PC-3 (cell line): ENCODE measurements at regions not wholly inside any gene's neighbourhood (a gene's known extent, or its start where the extent isn't known, plus 50 kb on each side); places are given as distances from the start of the nearest gene placed in this dataset.

ENCODE experiments used
- ATAC-seq: fragments of 200-7000 bp; cut with Tn5 transposase; 2 replicates; pipeline ENCODE4 v1.9.1; 2020; ENCODE audit warnings: mild to moderate bottlenecking, moderate library complexity
- BruUV-seq: library from RNA; stranded (reverse); fragments of 400-500 nt; replicated peaks from 2 replicates; lab custom pipeline; 2021; lab: Mats Ljungman, UMichigan
- CTCF ChIA-PET: fragments of 300-600 bp; sonication (Branson Sonifier 250); formaldehyde crosslinking; loops from one replicate; lab custom pipeline; 2022; ENCODE audit warnings: antibody characterized with exemption; lab: Charles Lee
- POLR2A ChIA-PET: fragments of 300-600 bp; sonication (Branson Sonifier 250); formaldehyde crosslinking; loops from one replicate; lab custom pipeline; 2022; ENCODE audit warnings: antibody characterized with exemption; ENCODE audit not compliant: unreplicated experiment; lab: Charles Lee
- DNase-seq: peaks from one replicate; pipeline ENCODE4 v3.0.0-alpha.2; 2015
- H2AFZ ChIP-seq: fragments of 300-600 bp; sonication (generic); 2 replicates; pipeline ENCODE4 v1.6.0; 2016; ENCODE audit warnings: antibody characterized with exemption, low read length
- H3F3A ChIP-seq: fragments of 300-600 bp; sonication (generic); one replicate; pipeline ENCODE4 v1.6.0; 2017; ENCODE audit warnings: antibody characterized with exemption, low read length, control low read depth, mild to moderate bottlenecking; ENCODE audit not compliant: unreplicated experiment
- H3K27ac ChIP-seq: fragments of 300-600 bp; sonication (generic); 2 replicates; pipeline ENCODE4 v1.5.1; 2016; ENCODE audit warnings: mild to moderate bottlenecking, low read length
- H3K27me3 ChIP-seq: fragments of 300-600 bp; sonication (generic); 2 replicates; pipeline ENCODE4 v1.6.1; 2016; ENCODE audit warnings: low read length, mixed read lengths
- H3K36me3 ChIP-seq: fragments of 300-600 bp; sonication (generic); 2 replicates; pipeline ENCODE4 v1.6.1; 2016; ENCODE audit warnings: low read depth, mixed run types, low read length, mixed read lengths
- H3K4me1 ChIP-seq: fragments of 300-600 bp; sonication (generic); 2 replicates; pipeline ENCODE4 v1.5.1; 2016; ENCODE audit warnings: low read length; ENCODE audit not compliant: insufficient read depth
- H3K4me2 ChIP-seq: fragments of 300-600 bp; sonication (generic); 2 replicates; pipeline ENCODE4 v1.6.0; 2016; ENCODE audit warnings: low read length
- H3K4me3 ChIP-seq: fragments of 300-600 bp; sonication (generic); 2 replicates; pipeline ENCODE4 v1.5.1; 2016; ENCODE audit warnings: mild to moderate bottlenecking, low read length, mixed read lengths
- H3K79me2 ChIP-seq: fragments of 300-600 bp; sonication (generic); 2 replicates; pipeline ENCODE4 v1.6.1; 2017; ENCODE audit warnings: low read length, mixed read lengths
- H3K9ac ChIP-seq: fragments of 300-600 bp; sonication (generic); 2 replicates; pipeline ENCODE4 v1.6.0; 2016; ENCODE audit warnings: mild to moderate bottlenecking, low read length
- H3K9me2 ChIP-seq: fragments of 300-600 bp; sonication (generic); replicated peaks from 2 replicates; pipeline ENCODE4 v1.6.1; 2016; ENCODE audit warnings: mixed run types, low read length, mixed read lengths
- H3K9me3 ChIP-seq: fragments of 300-600 bp; sonication (generic); 2 replicates; pipeline ENCODE4 v1.6.1; 2016; ENCODE audit warnings: low read length, mixed read lengths
- H4K20me1 ChIP-seq: fragments of 300-600 bp; sonication (generic); 2 replicates; pipeline ENCODE4 v1.6.1; 2016; ENCODE audit warnings: low read length, mixed read lengths
- EZH2 ChIP-seq: fragments of 300-600 bp; sonication (generic); IDR thresholded peaks from one replicate; pipeline ENCODE4 v1.6.1; 2017; ENCODE audit warnings: antibody characterized with exemption, mild to moderate bottlenecking, low read length; ENCODE audit not compliant: unreplicated experiment
- EZH2phosphoT487 ChIP-seq: fragments of 300-600 bp; sonication (generic); IDR thresholded peaks from 2 replicates; pipeline ENCODE4 v1.6.1; 2018; ENCODE audit warnings: mild to moderate bottlenecking, antibody characterized with exemption, low read length, borderline replicate concordance
- intact Hi-C: fragments of 100-400 bp; cut with micrococcal nuclease; formaldehyde crosslinking; loops from 2 replicates; pipeline ENCODE4 v1.9.0; 2023
- TF ChIP-seq, protein P1 (sequence below): fragments of 300-600 bp; sonication (generic); conservative IDR thresholded peaks from 2 replicates; pipeline ENCODE4 v1.5.1; 2017; ENCODE audit warnings: antibody characterized with exemption, low read depth, mild to moderate bottlenecking, low read length

DNA sequence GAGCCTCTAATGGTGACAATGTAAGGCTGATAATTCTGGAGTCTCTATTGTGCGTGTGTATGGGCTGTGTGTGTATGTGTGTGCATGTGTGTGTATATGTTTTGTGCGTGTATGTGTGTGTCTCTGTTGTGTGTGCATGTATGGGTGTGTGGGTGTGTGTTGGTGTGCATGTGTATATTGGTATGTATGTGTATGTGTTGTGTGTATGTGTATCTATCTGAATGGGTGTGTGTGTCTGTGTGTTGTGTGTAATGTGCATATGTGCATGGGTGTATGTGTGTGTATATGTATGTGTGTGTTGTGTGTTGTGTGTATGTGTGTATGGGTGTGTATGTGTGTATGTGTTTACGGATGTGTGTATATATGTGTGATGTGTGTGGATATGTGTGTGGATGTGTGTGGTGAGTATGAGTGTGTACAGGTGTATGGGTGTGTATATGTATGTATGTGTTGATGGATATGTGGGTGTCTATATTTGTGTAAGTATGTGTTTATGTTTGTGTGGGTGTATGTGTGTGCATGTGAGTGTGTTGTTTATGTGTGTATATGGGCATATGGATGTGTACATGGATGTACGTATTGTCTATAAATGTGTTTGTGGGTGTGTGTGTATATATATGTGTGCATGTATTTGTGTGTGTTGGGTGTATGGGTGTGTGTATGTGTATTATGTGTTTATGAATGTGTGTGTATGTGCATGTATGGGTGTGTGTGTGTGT is 366.7 kb downstream of the UQCRFS1 start:
- Histone ChIP-seq H2AFZ (no peak overlapping the region), H3K79me2 (no peaks in the 10 kb centered on the region), H3K4me3 (no peak overlapping the region), H3K4me1 (no peaks in the 10 kb centered on the region), H3K36me3 (no peaks in the 10 kb centered on the region), H3K27ac (no peak overlapping the region), H3K27me3 (no peaks in the 10 kb centered on the region), H3K4me2 (no peak overlapping the region), H3K9me2 (no peaks in the 10 kb centered on the region), H3K9me3 (no peaks in the 10 kb centered on the region), H3F3A (no peaks in the 10 kb centered on the region), H3K9ac (no peak overlapping the region), H4K20me1 (no peaks in the 10 kb centered on the region)
- POLR2A ChIA-PET = no interaction called here
- CTCF ChIA-PET = no interaction called here
- no peak for DNase-seq
- BruUV-seq = no TSS peak
- TF ChIP-seq EZH2phosphoT487 (no peak), EZH2 (no peak)
- TF ChIP-seq, protein P1, sequence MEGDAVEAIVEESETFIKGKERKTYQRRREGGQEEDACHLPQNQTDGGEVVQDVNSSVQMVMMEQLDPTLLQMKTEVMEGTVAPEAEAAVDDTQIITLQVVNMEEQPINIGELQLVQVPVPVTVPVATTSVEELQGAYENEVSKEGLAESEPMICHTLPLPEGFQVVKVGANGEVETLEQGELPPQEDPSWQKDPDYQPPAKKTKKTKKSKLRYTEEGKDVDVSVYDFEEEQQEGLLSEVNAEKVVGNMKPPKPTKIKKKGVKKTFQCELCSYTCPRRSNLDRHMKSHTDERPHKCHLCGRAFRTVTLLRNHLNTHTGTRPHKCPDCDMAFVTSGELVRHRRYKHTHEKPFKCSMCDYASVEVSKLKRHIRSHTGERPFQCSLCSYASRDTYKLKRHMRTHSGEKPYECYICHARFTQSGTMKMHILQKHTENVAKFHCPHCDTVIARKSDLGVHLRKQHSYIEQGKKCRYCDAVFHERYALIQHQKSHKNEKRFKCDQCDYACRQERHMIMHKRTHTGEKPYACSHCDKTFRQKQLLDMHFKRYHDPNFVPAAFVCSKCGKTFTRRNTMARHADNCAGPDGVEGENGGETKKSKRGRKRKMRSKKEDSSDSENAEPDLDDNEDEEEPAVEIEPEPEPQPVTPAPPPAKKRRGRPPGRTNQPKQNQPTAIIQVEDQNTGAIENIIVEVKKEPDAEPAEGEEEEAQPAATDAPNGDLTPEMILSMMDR = no peak
- intact Hi-C loops = no loop called here
- ATAC-seq = no peak

DNA sequence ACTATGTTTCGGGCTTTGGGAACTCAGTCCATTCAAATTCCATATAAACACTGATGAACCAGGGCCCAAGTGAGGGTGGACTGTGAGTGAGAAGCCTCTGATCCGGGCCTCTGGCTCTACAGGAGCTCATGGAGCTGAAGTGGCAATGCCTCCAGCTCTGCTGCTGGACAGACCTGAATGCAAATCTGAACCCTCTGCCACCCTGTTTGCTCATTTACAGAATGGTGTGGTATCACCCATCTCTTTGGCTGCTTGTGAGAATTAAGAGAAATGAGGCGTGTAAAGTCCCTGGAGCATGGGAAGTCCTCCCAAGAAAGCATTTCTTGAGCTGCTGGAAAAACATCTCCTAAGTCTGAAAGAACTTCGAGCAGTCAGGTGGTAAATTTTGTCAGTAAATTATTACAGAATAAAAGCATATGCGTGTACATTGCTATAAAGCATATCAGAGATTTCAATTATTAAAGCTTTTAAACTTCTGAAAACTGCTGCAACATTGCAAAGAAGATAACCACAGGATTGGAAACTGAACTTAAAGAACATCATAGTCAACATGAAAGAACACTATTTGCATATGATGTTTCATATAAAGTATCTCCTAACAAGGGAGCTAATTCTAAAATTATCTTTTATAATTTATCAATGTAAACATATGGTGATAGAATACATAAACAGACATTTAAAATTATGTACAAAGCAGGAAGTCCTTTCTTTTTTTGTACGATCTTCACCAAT is 369.0 kb downstream of the UQCRFS1 start:
- H3K9ac ChIP-seq = no peak overlapping the region
- no TSS peak for BruUV-seq
- no peak for DNase-seq
- CTCF ChIA-PET = no interaction called here
- no peaks in the 10 kb centered on the region for H3K36me3 ChIP-seq
- ATAC-seq = no peak
- H3K27me3 ChIP-seq = no peaks in the 10 kb centered on the region
- H3K4me1 ChIP-seq = no peaks in the 10 kb centered on the region
- TF ChIP-seq EZH2 (no peak), EZH2phosphoT487 (no peak)
- TF ChIP-seq, protein P1 = no peak
- POLR2A ChIA-PET = no interaction called here
- no peaks in the 10 kb centered on the region for H4K20me1 ChIP-seq
- no peak overlapping the region for H2AFZ ChIP-seq
- no peak overlapping the region for H3K4me3 ChIP-seq
- H3K9me2 ChIP-seq = no peaks in the 10 kb centered on the region
- H3K4me2 ChIP-seq = no peak overlapping the region
- no peak overlapping the region for H3K27ac ChIP-seq
- H3K9me3 ChIP-seq = no peaks in the 10 kb centered on the region
- no peaks in the 10 kb centered on the region for H3K79me2 ChIP-seq
- H3F3A ChIP-seq = no peaks in the 10 kb centered on the region
- intact Hi-C loops = no loop called here

DNA sequence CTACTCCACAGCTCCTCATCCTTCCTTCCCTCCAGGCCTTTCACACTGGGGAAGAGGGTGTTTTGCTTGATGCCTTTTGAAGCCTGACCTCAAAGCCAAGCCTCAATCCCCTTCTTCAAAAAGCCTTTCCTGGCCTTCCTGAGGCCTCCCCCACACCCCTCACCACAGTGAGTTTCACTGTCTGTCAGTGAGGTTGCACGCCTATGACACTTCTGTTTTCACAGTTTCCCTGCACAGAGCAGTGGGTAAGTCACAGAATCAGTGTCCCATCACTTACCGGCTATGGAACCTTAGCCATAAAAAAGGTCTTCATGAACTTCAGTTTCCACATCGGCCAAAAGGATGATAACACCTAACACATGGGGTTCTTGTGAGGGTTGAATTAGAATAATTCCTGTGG is 371.4 kb downstream of the UQCRFS1 start:
- Histone ChIP-seq H4K20me1 (no peaks in the 10 kb centered on the region), H3F3A (no peaks in the 10 kb centered on the region), H3K36me3 (no peaks in the 10 kb centered on the region), H3K9me2 (no peaks in the 10 kb centered on the region), H2AFZ (no peak overlapping the region), H3K4me2 (no peak overlapping the region), H3K27ac (no peak overlapping the region), H3K27me3 (no peaks in the 10 kb centered on the region), H3K9me3 (no peaks in the 10 kb centered on the region), H3K79me2 (no peaks in the 10 kb centered on the region), H3K4me3 (no peak overlapping the region), H3K9ac (no peak overlapping the region), H3K4me1 (no peaks in the 10 kb centered on the region)
- no peak for DNase-seq
- TF ChIP-seq EZH2 (no peak), EZH2phosphoT487 (no peak)
- TF ChIP-seq, protein P1 = no peak
- no peak for ATAC-seq
- BruUV-seq = no TSS peak
- intact Hi-C loops = no loop called here
- CTCF ChIA-PET = no interaction called here
- POLR2A ChIA-PET = no interaction called here
